HL-60 (cell line): ENCODE measurements at regions not wholly inside any gene's neighbourhood (a gene's known extent, or its start where the extent isn't known, plus 50 kb on each side); places are given as distances from the start of the nearest gene placed in this dataset.

Experiments
- DNase-seq, 2 experiments: peaks; one replicate each; pipeline ENCODE4 v3.0.0-alpha.2; 2010 to 2020; ENCODE audit warnings: low read depth in 1 of 2, low spot score in 1 of 2
- H3K27ac ChIP-seq: fragments of 250-450 bp; sonication (Bioruptor Pico); replicated peaks from 2 replicates; pipeline ENCODE4 v1.5.1; 2020; ENCODE audit warnings: mild to moderate bottlenecking, moderate library complexity
- H3K27me3 ChIP-seq: fragments of 250-450 bp; sonication (Bioruptor Pico); 2 replicates; pipeline ENCODE4 v1.5.1; 2021; ENCODE audit warnings: mild to moderate bottlenecking, moderate library complexity; ENCODE audit not compliant: insufficient read depth, poor library complexity, severe bottlenecking
- H3K4me3 ChIP-seq: replicated peaks from 2 replicates; pipeline ENCODE4 v1.5.1; 2011; ENCODE audit warnings: mild to moderate bottlenecking, control low read depth, low read length; ENCODE audit not compliant: insufficient read depth
- CTCF ChIP-seq: IDR thresholded peaks from one replicate; pipeline ENCODE4 v1.5.1; 2011; ENCODE audit warnings: low read length, control low read depth, inconsistent platforms; ENCODE audit not compliant: insufficient read depth
- GABPA ChIP-seq: IDR thresholded peaks from 2 replicates; pipeline ENCODE4 v1.6.1; 2012; ENCODE audit warnings: low read depth
- POLR2AphosphoS5 ChIP-seq: IDR thresholded peaks from 2 replicates; pipeline ENCODE4 v1.6.1; 2012; ENCODE audit warnings: low read depth
- REST ChIP-seq: IDR thresholded peaks from 2 replicates; pipeline ENCODE4 v1.6.1; 2012; ENCODE audit warnings: low read depth; ENCODE audit not compliant: insufficient replicate concordance
- SPI1 ChIP-seq: IDR thresholded peaks from 2 replicates; pipeline ENCODE4 v1.6.1; 2012; ENCODE audit warnings: low read depth, mild to moderate bottlenecking, borderline replicate concordance

- no peak overlapping the region for H3K27ac ChIP-seq
- DNase-seq = no peak
- TF ChIP-seq POLR2AphosphoS5 (no peak), CTCF (no peak), SPI1 (no peak), REST (no peak), GABPA (no peak)
- no peaks in the 10 kb centered on the region for H3K27me3 ChIP-seq
- H3K4me3 ChIP-seq = no peak overlapping the region
These were observed 1245.2 kb upstream of the CELF4 start for GRCh38 chr18:38810789-38811188.

- no peak for DNase-seq
- no peak for TF ChIP-seq REST
- no peak for TF ChIP-seq CTCF
- no peak for TF ChIP-seq GABPA
- no peak for TF ChIP-seq SPI1
- no peak for TF ChIP-seq POLR2AphosphoS5
- no peak overlapping the region for H3K27ac ChIP-seq
- no peak overlapping the region for H3K4me3 ChIP-seq
- H3K27me3 ChIP-seq = no peaks in the 10 kb centered on the region
These were observed 1242.3 kb upstream of the CELF4 start for GRCh38 chr18:38807915-38808314.

GRCh38 chr18:38805256-38805655, 1239.7 kb upstream of the CELF4 start:
- H3K27me3 ChIP-seq = no peaks in the 10 kb centered on the region
- TF ChIP-seq SPI1 (no peak), GABPA (no peak), POLR2AphosphoS5 (no peak), REST (no peak), CTCF (no peak)
- H3K27ac ChIP-seq = no peak overlapping the region

More at GRCh38 chr18:38805256-38805655, 1239.7 kb upstream of the CELF4 start:
- no peak overlapping the region for H3K4me3 ChIP-seq
- DNase-seq = no peak
